GM12878 (cell line): ENCODE measurements at regions not wholly inside any gene's neighbourhood (a gene's known extent, or its start where the extent isn't known, plus 50 kb on each side); places are given as distances from the start of the nearest gene placed in this dataset.

ENCODE experiments used
- ATAC-seq: fragments of 200-7000 bp; cut with Tn5 transposase; 3 replicates; pipeline ENCODE4 v1.9.1; 2020; ENCODE audit warnings: mild to moderate bottlenecking, moderate library complexity
- BruUV-seq: library from RNA; stranded (reverse); fragments of 400-500 nt; replicated peaks from 2 replicates; lab custom pipeline; 2021; lab: Mats Ljungman, UMichigan
- CTCF ChIA-PET: fragments of 300-600 bp; sonication (Branson Sonifier 250); formaldehyde crosslinking; extraction: SDS; loops from one replicate; lab custom pipeline; 2021; ENCODE audit warnings: inconsistent platforms; lab: Yijun Ruan, JAX
- POLR2A ChIA-PET: fragments of 350-600 bp; formaldehyde crosslinking; extraction: SDS; loops from one replicate; lab custom pipeline; 2021; ENCODE audit warnings: inconsistent platforms; lab: Charles Lee
- RAD21 ChIA-PET: fragments of 300-600 bp; sonication (Branson Sonifier 250); formaldehyde crosslinking; loops from one replicate; lab custom pipeline; 2023; ENCODE audit warnings: antibody characterized with exemption; ENCODE audit not compliant: unreplicated experiment; lab: Charles Lee
- SMC1A ChIA-PET: fragments of 300-600 bp; sonication (Branson Sonifier 250); formaldehyde crosslinking; loops from one replicate; lab custom pipeline; 2023; ENCODE audit not compliant: unreplicated experiment, uncharacterized antibody; lab: Charles Lee
- DNase-seq: peaks from one replicate; pipeline ENCODE4 v3.0.0-alpha.2; 2011; ENCODE audit warnings: low read depth, low spot score
- FAIRE-seq: peaks from 3 replicates; lab custom pipeline; 2011; peaks lifted over from hg19 to GRCh38; lab: Jason Lieb, UNC
- H2AFZ ChIP-seq: 2 replicates; pipeline ENCODE4 v1.6.0; 2011; ENCODE audit warnings: low read depth, low read length, control low read depth; ENCODE audit not compliant: control insufficient read depth
- H3K27ac ChIP-seq: 2 replicates; pipeline ENCODE4 v1.5.1; 2011; ENCODE audit warnings: control low read depth; ENCODE audit not compliant: control insufficient read depth, insufficient read depth
- H3K27me3 ChIP-seq, 2 experiments: replicated peaks in 1 of 2; 2 replicates each; pipeline versions ENCODE4 v1.6.0 to v1.6.1; 2011; ENCODE audit warnings: low read length in 1 of 2; ENCODE audit not compliant: control insufficient read depth in 2 of 2, insufficient read depth in 2 of 2
- H3K36me3 ChIP-seq, 2 experiments: 2 replicates each; pipeline ENCODE4 v1.5.1; 2011; ENCODE audit warnings: low read length in 1 of 2; ENCODE audit not compliant: control insufficient read depth in 2 of 2, insufficient read depth in 2 of 2
- H3K4me1 ChIP-seq: 2 replicates; pipeline ENCODE4 v1.6.1; 2011; ENCODE audit warnings: mild to moderate bottlenecking, low read length, moderate library complexity, mixed read lengths; ENCODE audit not compliant: control insufficient read depth, insufficient read depth
- H3K4me2 ChIP-seq: 2 replicates; pipeline ENCODE4 v1.6.0; 2011; ENCODE audit warnings: control low read depth; ENCODE audit not compliant: control insufficient read depth, insufficient read depth
- H3K4me3 ChIP-seq: fragments of 200-600 bp; sonication (generic); 2 replicates; pipeline ENCODE4 v1.5.1; 2016
- H3K79me2 ChIP-seq: 2 replicates; pipeline ENCODE4 v1.6.0; 2011; ENCODE audit warnings: low read length; ENCODE audit not compliant: control insufficient read depth, insufficient read depth
- H3K9ac ChIP-seq: 2 replicates; pipeline ENCODE4 v1.8.0; 2011; ENCODE audit warnings: low read length, control low read depth, mixed read lengths; ENCODE audit not compliant: control insufficient read depth, insufficient read depth
- H3K9me3 ChIP-seq: replicated peaks from 3 replicates; pipeline ENCODE4 v1.5.1; 2011; ENCODE audit warnings: mild to moderate bottlenecking, low read length; ENCODE audit not compliant: control insufficient read depth, insufficient read depth
- H4K20me1 ChIP-seq: 2 replicates; pipeline ENCODE4 v1.6.0; 2011; ENCODE audit not compliant: control insufficient read depth, insufficient read depth
- EGR1 ChIP-seq, 2 experiments: IDR thresholded peaks; 1 replicate in 1 of 2; 2 replicates in 1 of 2; pipeline ENCODE4 v1.6.1; 2011 to 2012; ENCODE audit warnings: low read depth in 2 of 2, low read length in 2 of 2, borderline replicate concordance in 1 of 2, mild to moderate bottlenecking in 1 of 2, moderate library complexity in 1 of 2
- NKRF ChIP-seq: fragments of 450-650 bp; conservative IDR thresholded peaks from 2 replicates; pipeline ENCODE4 v1.6.1; 2017; ENCODE audit warnings: mild to moderate bottlenecking, moderate library complexity
- POLR2A ChIP-seq: IDR thresholded peaks from 2 replicates; pipeline ENCODE4 v1.6.1; 2011; ENCODE audit warnings: low read depth, mild to moderate bottlenecking, low read length
- RFX5 ChIP-seq: IDR thresholded peaks from 2 replicates; pipeline ENCODE4 v1.6.1; 2011; ENCODE audit warnings: low read depth, low read length, improper control_type of control experiment
- SMAD5 ChIP-seq: IDR thresholded peaks from 2 replicates; pipeline ENCODE4 v1.6.1; 2016; ENCODE audit warnings: antibody characterized with exemption, low read depth
- SRF ChIP-seq, 2 experiments: IDR thresholded peaks; 2 replicates each; pipeline ENCODE4 v1.6.1; 2011; ENCODE audit warnings: low read depth in 2 of 2, low read length in 2 of 2, mild to moderate bottlenecking in 1 of 2, moderate library complexity in 1 of 2
- WGBS: methylation state at CpG from one replicate; pipeline ENCODE4 v1.1.6; 2016; ENCODE audit warnings: low lambda C conversion rate; ENCODE audit not compliant: insufficient replicate concordance, insufficient coverage; ENCODE audit errors: missing lambda C conversion rate; 5-methylcytosine and 5-hydroxymethylcytosine counted together
- in situ Hi-C: fragments of 300-500 bp; cut with MboI; formaldehyde crosslinking; loops from 9 replicates; pipeline ENCODE4 v1.14.3; 2018; ENCODE audit warnings: mixed read lengths
- intact Hi-C: fragments of 100-400 bp; cut with micrococcal nuclease; formaldehyde crosslinking; loops from one replicate; pipeline ENCODE4 v1.14.2; 2022; ENCODE audit not compliant: unreplicated experiment

- Histone ChIP-seq H3K4me2 (no peak overlapping the region), H2AFZ (no peak overlapping the region), H3K4me3 (no peak overlapping the region), H3K79me2 (no peaks in the 10 kb centered on the region), H3K4me1 (no peaks in the 10 kb centered on the region), H4K20me1 (no peaks in the 10 kb centered on the region), H3K9me3 (no peaks in the 10 kb centered on the region), H3K9ac (no peak overlapping the region), H3K27ac (no peak overlapping the region), H3K36me3 (no peaks in the 10 kb centered on the region), H3K27me3 (no peaks in the 10 kb centered on the region)
- no TSS peak for BruUV-seq
- WGBS = 57% methylated on average over 4 of the region's 4 CpGs
- ATAC-seq (no peak), FAIRE-seq (no peak), DNase-seq (no peak)
- ChIA-PET RAD21 (no interaction called here), SMC1A (interaction anchor here (0.6 to 1.6 kb wide), 10 partner anchors 9 to 349 kb away, joined by 3 to 4 read pairs (median 3); no protein-coding TSS in a partner anchor), POLR2A (interaction anchor here (0.7 kb wide), 1 partner anchor 43 kb away, joined by 3 read pairs; no protein-coding TSS in a partner anchor), CTCF (interaction anchor here (1.0 kb wide), 1 partner anchor 15 kb away, joined by 3 read pairs; no protein-coding TSS in a partner anchor)
- in situ Hi-C loops (no loop called here), intact Hi-C loops (no loop called here)
- TF ChIP-seq SMAD5 = no peak
- TF ChIP-seq RFX5 = no peak
- TF ChIP-seq POLR2A = no peak
- no peak for TF ChIP-seq NKRF
- TF ChIP-seq SRF (IDR thresholded peaks at IDR 0.05; ENCODE audit: low read depth in 2 of 2, low read length in 2 of 2) = no peak
- TF ChIP-seq EGR1 (IDR thresholded peaks at IDR 0.05; ENCODE audit: borderline replicate concordance in 1 of 2, low read depth in 2 of 2, low read length in 2 of 2) = no peak
Measured at GRCh38 chr12:75894965-75895754, 136.4 kb downstream of the PHLDA1 start.
